ENCODE measurements at regions not wholly inside any gene's neighbourhood (a gene's known extent, or its start where the extent isn't known, plus 50 kb on each side); places are given as distances from the start of the nearest gene placed in this dataset.

DNA sequence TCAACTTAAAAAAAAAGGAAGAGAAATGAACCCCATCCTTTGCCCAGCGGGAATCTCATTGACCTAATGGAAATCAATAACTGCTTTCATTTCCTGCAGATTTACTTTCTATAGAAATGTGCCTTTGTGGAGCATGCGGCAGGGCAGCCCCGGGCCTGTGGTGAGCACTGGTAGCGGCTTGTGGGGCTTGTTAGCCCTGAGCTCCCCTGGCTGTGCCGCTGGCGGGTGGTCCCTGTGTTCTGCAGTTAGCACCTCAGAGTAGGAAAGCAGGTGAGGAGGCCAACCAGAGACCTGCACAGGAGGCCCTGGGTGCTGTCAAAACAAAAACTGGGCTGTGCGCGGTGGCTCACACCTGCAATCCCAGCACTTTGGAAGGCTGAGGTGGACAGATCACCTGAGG, 76.8 kb upstream of the CDK20 start:
- Mint-ChIP-seq H3K4me3 (no peak overlapping the region), H3K9me3 (peaks cover 8% of the 10 kb centered on the region), H3K4me1 (peaks cover 7% of the 10 kb centered on the region), H3K36me3 (ENCODE audit: low read depth) (no peaks in the 10 kb centered on the region), H3K27me3 (peaks cover 6% of the 10 kb centered on the region), H3K27ac (no peak overlapping the region)
- intact Hi-C loops (cut with micrococcal nuclease), result no loop called here
- DNase-seq, result no peak

DNA sequence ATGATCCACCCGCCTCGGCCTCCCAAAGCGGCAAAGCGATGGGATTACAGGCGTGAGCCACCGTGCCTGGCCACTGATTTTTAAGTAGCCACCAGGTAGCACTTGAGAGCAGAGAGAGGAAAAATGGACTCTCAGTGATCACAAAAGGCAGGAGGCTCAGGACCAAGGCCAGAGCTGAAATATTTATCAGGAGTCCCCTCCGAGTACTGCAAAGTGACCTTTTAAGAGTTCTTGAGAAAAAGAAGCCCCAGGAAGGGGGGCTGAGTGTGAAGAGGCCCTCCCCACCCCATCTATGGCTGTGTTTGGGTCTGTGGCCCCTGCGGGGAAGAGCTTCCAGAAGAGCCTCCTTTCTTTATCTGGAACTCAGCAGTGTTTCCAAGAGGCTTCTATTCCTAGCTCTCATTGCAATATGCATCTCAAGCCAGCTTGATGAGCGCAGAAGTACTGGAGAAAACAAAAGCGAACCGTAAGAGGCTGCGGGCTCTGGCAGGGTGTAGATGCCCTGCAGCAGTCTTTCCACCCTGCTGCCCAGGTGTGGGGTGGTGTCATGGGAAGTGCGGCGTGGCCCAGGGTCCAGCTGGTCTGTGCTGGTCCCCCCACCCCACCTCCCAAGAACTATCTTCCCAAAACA, 75.5 kb upstream of the CDK20 start:
- H3K27me3 Mint-ChIP-seq, result peaks cover 6% of the 10 kb centered on the region
- H3K4me3 Mint-ChIP-seq, result no peak overlapping the region
- H3K4me1 Mint-ChIP-seq, result peaks cover 7% of the 10 kb centered on the region
- no peaks in the 10 kb centered on the region for H3K36me3 Mint-ChIP-seq (ENCODE audit: low read depth)
- peaks cover 8% of the 10 kb centered on the region for H3K9me3 Mint-ChIP-seq
- DNase-seq, result no peak
- H3K27ac Mint-ChIP-seq, result no peak overlapping the region
- intact Hi-C loops (cut with micrococcal nuclease), result loop anchor here (1.0 kb wide), 1 partner anchor 42 kb away; no protein-coding TSS in a partner anchor

DNA sequence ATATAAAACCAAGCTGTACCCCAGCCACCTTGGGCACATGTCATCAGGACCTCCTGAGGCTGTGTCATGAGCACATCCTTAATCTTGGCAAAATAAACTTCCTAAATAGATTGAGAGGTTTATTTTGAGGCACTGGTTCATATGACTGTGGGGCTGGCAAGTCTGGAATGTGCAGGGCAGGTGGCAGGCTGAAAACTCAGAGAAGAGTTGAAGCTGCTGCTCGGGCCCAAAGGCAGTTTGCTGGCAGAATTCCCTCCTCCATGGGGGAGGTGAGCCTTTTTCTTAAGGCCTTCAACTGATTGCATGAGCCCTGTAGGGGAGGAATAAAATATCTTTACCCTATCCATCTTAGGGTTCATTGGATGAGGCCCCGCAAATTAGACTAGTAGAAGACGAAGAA, 72.2 kb upstream of the CDK20 start:
- Mint-ChIP-seq H3K27me3 (peaks cover 6% of the 10 kb centered on the region), H3K27ac (no peak overlapping the region), H3K4me3 (no peak overlapping the region), H3K4me1 (peaks cover 7% of the 10 kb centered on the region), H3K9me3 (peaks cover 9% of the 10 kb centered on the region), H3K36me3 (ENCODE audit: low read depth) (no peaks in the 10 kb centered on the region)
- intact Hi-C loops (cut with micrococcal nuclease), result no loop called here
- no peak for DNase-seq

DNA sequence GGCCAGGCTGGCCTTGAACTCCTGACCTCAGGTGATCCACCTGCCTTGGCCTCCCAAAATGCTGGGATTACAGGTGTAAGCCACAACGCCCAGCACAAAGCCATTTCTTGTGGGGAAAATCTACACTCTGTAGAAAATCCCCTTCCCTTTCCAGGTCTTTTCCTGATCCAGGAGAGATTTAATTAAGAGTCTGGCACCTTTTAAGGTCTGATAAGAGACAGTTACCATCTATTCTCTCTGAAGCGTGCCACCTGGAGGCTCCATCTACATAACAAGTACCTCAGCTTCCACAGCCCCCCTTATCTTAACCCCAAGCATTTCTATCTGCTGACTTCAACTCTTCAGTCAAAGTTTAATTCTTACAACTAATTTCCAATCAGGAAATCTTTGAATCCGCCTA, 71.4 kb upstream of the CDK20 start:
- no peak overlapping the region for H3K27ac Mint-ChIP-seq
- intact Hi-C loops (cut with micrococcal nuclease), result no loop called here
- H3K4me3 Mint-ChIP-seq, result no peak overlapping the region
- H3K4me1 Mint-ChIP-seq, result peaks cover 6% of the 10 kb centered on the region
- no peak for DNase-seq
- no peaks in the 10 kb centered on the region for H3K36me3 Mint-ChIP-seq (ENCODE audit: low read depth)
- H3K9me3 Mint-ChIP-seq, result peaks cover 9% of the 10 kb centered on the region
- peaks cover 6% of the 10 kb centered on the region for H3K27me3 Mint-ChIP-seq

DNA sequence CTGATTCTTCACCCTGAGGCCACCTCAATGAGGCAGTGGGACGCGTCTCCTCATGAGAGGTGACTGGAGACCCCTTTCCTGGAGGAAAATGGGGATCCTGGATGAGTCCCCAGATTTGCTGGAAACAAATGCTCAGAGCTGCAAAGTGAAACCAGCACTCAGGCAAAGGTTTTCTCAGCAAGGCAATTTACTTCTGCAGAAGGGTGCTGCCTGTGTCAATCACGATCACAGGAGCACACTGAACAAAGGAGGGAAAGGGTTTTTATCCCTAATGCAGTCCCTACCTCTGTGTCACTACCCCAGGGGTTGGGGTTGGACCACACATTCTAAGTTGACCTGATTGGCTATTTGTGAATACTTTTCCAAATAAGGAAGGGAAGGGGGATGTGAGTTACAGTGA, 69.9 kb upstream of the CDK20 start:
- no peak for DNase-seq
- Mint-ChIP-seq H3K4me1 (peaks cover 1% of the 10 kb centered on the region), H3K27ac (no peak overlapping the region), H3K9me3 (peaks cover 9% of the 10 kb centered on the region), H3K27me3 (peaks cover 6% of the 10 kb centered on the region), H3K36me3 (ENCODE audit: low read depth) (no peaks in the 10 kb centered on the region), H3K4me3 (no peak overlapping the region)
- intact Hi-C loops (cut with micrococcal nuclease), result no loop called here

DNA sequence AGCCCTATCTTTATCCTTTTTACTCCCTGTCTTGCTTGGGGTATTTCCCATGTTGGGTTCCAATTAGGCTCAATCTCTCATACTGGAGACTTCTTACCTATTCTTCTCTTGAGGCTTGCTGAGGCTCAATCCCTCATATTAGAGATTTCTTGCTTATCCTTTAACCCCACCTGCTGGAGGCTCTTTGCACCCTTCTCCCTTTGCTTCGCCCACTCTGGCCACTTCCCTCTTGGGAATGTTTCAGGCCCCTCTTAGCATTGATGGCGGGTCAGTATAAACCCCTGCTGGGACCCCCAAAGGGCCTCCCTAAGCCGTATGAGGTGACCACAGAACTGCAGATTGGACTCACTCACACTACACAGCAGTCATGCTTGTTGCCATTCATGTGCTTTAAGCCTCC, 69.3 kb upstream of the CDK20 start:
- Mint-ChIP-seq H3K9me3 (peaks cover 9% of the 10 kb centered on the region), H3K27ac (no peak overlapping the region), H3K27me3 (peaks cover 6% of the 10 kb centered on the region), H3K36me3 (ENCODE audit: low read depth) (no peaks in the 10 kb centered on the region), H3K4me1 (no peaks in the 10 kb centered on the region), H3K4me3 (no peak overlapping the region)
- no peak for DNase-seq
- intact Hi-C loops (cut with micrococcal nuclease), result no loop called here

DNA sequence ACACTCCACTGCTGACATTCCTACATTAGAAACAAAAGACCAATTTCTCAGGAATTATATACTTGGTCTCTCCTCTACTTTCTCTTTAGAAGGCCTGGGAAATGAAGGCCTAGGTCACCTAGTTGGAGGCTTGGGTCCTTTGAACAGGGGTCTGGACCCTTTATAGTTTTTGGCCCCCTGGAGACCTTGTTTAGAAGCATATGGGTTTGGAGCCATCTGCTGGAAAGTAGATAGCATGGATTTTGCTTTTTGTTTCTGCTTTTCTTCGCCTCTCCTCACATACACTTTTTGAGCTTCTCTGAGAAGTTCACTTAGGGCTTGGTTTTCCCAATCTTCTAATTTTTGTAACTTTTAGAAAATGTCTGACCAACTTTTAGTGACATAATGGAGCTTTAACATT, 67.1 kb upstream of the CDK20 start:
- no peak overlapping the region for H3K4me3 Mint-ChIP-seq
- H3K27ac Mint-ChIP-seq, result no peak overlapping the region
- no peaks in the 10 kb centered on the region for H3K4me1 Mint-ChIP-seq
- no peaks in the 10 kb centered on the region for H3K36me3 Mint-ChIP-seq (ENCODE audit: low read depth)
- no peak for DNase-seq
- peaks cover 13% of the 10 kb centered on the region for H3K9me3 Mint-ChIP-seq
- H3K27me3 Mint-ChIP-seq, result no peaks in the 10 kb centered on the region
- intact Hi-C loops (cut with micrococcal nuclease), result no loop called here

DNA sequence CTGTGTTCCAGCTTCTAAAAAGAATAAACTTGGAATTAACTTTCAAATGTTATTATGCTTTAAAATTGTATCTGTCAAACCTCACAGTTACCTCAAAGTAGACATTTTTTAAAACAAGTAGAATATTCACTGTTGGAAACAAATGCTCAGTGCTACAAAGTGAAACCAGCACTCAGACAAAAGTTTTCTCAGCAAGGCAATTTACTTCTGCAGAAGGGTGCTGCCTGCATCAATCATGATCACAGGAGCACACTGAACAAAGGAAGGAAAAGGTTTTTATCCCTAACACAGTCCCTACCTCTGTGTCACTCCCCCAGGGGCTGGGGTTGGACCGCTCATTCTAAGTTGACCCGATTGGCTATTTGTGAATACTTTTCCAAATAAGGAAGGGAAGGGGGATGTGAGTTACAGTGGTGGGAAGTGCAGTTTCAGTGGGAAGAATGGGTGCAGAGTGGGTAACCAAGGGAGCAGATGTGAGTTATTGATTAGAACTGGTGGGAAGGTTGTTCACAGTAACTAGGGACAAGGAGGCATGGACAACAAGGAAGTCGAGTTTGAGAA, 63.0 kb upstream of the CDK20 start:
- DNase-seq, result no peak
- Mint-ChIP-seq H3K4me1 (no peaks in the 10 kb centered on the region), H3K36me3 (ENCODE audit: low read depth) (no peaks in the 10 kb centered on the region), H3K27ac (no peak overlapping the region), H3K27me3 (no peaks in the 10 kb centered on the region), H3K9me3 (peaks cover 14% of the 10 kb centered on the region), H3K4me3 (no peak overlapping the region)
- intact Hi-C loops (cut with micrococcal nuclease), result no loop called here

DNA sequence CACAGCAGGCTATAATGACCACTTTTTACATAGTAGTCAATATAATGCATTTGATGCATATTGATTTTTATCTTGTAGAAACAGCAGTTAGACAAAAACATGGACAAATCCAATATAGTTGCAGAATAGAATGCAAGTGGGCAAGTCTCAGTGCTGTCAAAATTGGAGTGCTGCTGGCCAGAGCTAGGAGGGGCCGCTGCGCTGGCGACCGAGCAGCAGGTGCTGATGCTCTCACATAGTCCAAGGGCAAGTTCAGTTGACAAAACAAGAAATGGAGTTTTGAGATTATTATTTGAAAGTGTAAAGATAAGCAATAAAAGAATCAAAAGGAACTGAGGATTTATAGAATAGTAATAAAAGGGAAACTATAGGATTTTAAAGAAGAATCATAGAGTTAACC, 60.6 kb upstream of the CDK20 start:
- intact Hi-C loops (cut with micrococcal nuclease), result no loop called here
- Mint-ChIP-seq H3K27ac (no peak overlapping the region), H3K4me1 (no peaks in the 10 kb centered on the region), H3K9me3 (peaks cover 14% of the 10 kb centered on the region), H3K36me3 (ENCODE audit: low read depth) (no peaks in the 10 kb centered on the region), H3K27me3 (no peaks in the 10 kb centered on the region), H3K4me3 (no peak overlapping the region)
- DNase-seq, result no peak

DNA sequence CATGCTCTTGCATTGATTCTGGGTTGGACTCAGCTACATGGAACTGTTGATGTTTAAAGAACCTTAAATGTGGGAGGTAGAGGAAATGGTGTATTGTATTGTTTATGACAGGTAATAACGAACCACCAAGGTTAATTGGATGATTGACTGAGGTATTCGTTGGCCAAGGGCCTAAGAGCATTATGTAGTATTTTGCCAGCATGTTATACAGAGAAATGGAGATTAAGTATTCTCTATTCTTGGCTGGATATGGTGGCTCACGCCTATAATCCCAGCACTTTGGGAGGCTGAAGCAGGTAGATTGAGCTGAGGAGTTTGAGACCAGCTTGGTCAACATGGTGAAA, 59.0 kb upstream of the CDK20 start:
- DNase-seq, result no peak
- H3K36me3 Mint-ChIP-seq (ENCODE audit: low read depth), result no peaks in the 10 kb centered on the region

DNA sequence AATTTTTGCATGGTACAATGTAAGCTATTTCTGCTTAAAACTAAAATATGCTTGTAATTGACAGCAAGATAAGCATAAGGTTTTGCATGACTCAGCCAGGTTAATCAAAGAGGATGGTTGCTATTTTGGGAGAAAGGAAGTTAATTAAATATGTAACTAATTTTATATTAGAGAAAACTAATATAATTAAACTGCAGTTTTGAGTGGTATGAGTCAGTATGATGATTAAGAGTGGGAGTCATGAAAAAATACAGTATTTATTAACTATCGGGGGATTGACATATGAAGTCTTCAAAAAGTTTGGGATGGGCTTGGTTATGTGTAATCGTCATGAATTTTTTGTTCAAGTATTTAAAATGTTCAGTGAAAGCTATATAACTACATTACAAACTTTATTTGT, 54.0 kb upstream of the CDK20 start:
- no peaks in the 10 kb centered on the region for H3K4me1 Mint-ChIP-seq
- H3K27me3 Mint-ChIP-seq, result no peaks in the 10 kb centered on the region
- H3K36me3 Mint-ChIP-seq (ENCODE audit: low read depth), result no peaks in the 10 kb centered on the region
- no peaks in the 10 kb centered on the region for H3K9me3 Mint-ChIP-seq
- no peak overlapping the region for H3K4me3 Mint-ChIP-seq
- intact Hi-C loops (cut with micrococcal nuclease), result no loop called here
- no peak for DNase-seq
- no peak overlapping the region for H3K27ac Mint-ChIP-seq

More for the DNA sequence above, 59.0 kb upstream of the CDK20 start:
- H3K9me3 Mint-ChIP-seq, result peaks cover 14% of the 10 kb centered on the region
- intact Hi-C loops (cut with micrococcal nuclease), result no loop called here
- H3K27ac Mint-ChIP-seq, result no peak overlapping the region
- H3K4me3 Mint-ChIP-seq, result no peak overlapping the region
- H3K27me3 Mint-ChIP-seq, result no peaks in the 10 kb centered on the region
- no peaks in the 10 kb centered on the region for H3K4me1 Mint-ChIP-seq

DNA sequence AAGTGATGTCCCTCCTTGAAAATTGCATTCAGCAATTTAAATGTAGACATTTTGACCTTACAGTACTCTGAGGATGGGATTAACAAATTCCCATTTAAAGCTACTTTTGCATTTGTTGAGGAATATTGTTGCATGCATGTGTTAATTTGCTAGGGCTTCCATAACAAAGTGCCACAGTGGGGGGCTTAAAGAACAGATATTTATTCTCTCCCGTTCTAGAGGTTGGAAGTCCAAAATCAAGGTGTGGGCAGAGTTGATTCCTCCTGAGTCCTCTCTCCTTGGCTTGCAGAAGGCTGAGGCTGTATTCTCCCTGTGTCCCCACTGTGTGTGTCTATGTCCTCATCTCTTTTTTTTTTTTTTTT, 51.8 kb upstream of the CDK20 start:
- DNase-seq, result no peak
- Mint-ChIP-seq H3K4me3 (no peak overlapping the region), H3K4me1 (no peaks in the 10 kb centered on the region), H3K9me3 (no peaks in the 10 kb centered on the region), H3K27me3 (no peaks in the 10 kb centered on the region), H3K36me3 (ENCODE audit: low read depth) (no peaks in the 10 kb centered on the region), H3K27ac (no peak overlapping the region)
- intact Hi-C loops (cut with micrococcal nuclease), result no loop called here

DNA sequence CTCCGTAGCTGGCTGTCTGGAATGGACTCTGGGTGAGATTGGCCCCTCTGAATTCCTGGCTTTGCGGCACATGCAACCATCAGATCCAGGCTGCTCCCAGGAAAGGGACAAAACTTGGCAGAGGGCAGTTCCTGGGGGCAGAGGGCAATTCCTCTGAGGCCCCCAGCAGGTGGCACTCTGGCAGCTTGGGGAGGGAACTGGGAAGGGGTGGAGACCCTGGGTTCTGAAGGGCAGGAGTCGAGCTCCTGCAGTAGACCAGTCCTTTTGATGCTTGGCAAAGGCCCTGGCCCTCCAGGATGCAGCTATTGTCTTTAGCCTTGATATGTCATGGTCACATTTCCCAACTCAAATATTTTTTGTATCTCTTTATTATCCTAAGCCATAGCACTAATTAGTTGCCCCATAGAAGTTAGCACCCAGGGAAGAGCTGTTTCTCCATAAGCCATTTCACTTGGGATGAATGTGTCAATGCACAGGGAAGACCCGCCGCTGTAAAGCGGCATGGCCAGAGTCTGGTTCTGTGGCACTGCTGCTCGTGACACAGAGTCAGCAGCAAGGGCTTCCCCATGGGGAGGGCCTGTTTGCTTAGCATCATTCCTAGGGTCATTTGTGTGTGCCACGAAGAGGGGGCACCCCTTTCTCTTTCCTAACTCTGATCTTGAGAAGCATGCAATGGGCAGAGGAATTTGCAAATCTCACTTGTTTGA, 51.2 kb upstream of the CDK20 start:
- Mint-ChIP-seq H3K4me1 (no peaks in the 10 kb centered on the region), H3K36me3 (ENCODE audit: low read depth) (no peaks in the 10 kb centered on the region), H3K9me3 (no peaks in the 10 kb centered on the region), H3K4me3 (no peak overlapping the region), H3K27me3 (no peaks in the 10 kb centered on the region), H3K27ac (no peak overlapping the region)
- intact Hi-C loops (cut with micrococcal nuclease), result no loop called here
- no peak for DNase-seq

DNA sequence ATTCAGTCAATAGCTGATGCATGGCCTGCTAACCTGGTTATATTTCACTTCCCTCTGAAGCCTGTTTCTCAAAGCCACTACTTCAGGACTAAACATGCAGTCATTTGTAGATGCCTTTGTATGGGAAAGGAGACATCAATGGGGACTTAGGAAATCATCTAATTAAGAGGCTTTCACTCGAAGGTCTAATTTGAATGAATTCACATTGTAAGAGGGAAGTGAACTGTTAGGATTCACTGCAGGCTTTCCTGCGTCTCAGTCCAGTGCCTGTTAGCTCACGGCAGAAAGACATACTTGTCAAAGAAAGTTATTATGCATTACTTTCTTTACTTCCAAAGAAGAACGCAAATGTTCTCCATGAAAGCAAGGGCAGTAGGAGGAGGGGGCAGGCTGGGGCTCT, 50.6 kb upstream of the CDK20 start:
- intact Hi-C loops (cut with micrococcal nuclease), result no loop called here
- no peak for DNase-seq
- Mint-ChIP-seq H3K36me3 (ENCODE audit: low read depth) (no peaks in the 10 kb centered on the region), H3K9me3 (no peaks in the 10 kb centered on the region), H3K4me3 (no peak overlapping the region), H3K27ac (no peak overlapping the region), H3K27me3 (no peaks in the 10 kb centered on the region), H3K4me1 (no peaks in the 10 kb centered on the region)

Measured in activated CD4-positive, alpha-beta T cell treated with anti-CD3 and anti-CD28 coated beads, Interleukin-2, amount 10 ng/mL, durations not matched to agents 24 days and 14 days (primary cell).